ENCODE measurements at regions not wholly inside any gene's neighbourhood (a gene's known extent, or its start where the extent isn't known, plus 50 kb on each side); places are given as distances from the start of the nearest gene placed in this dataset.

- TF ChIP-seq CTCF (IDR thresholded peaks at IDR 0.05; ENCODE audit: control extremely low read depth in 1 of 3, insufficient read depth in 1 of 3, low read depth in 1 of 3, low read length in 3 of 3): no peak
- TF ChIP-seq RFX5 (IDR thresholded peaks at IDR 0.05; ENCODE audit: borderline replicate concordance, low read depth, low read length): no peak
- no peak for TF ChIP-seq EZH2 (IDR thresholded peaks at IDR 0.05; ENCODE audit: low read depth, low read length, severe bottlenecking)
- no peak for TF ChIP-seq GTF2F1 (IDR thresholded peaks at IDR 0.05; ENCODE audit: borderline replicate concordance, low read depth, low read length)
These were observed 54.8 kb upstream of the OSBPL8 start for GRCh38 chr12:76614364-76614763.

All from H1 (cell line).